ENCODE measurements at regions not wholly inside any gene's neighbourhood (a gene's known extent, or its start where the extent isn't known, plus 50 kb on each side); places are given as distances from the start of the nearest gene placed in this dataset.

GRCh38 chr6:167538746-167539145, 213.9 kb downstream of the TTLL2 start:
- Histone ChIP-seq H3K9me3 (no peaks in the 10 kb centered on the region), H3K4me1 (peaks cover 0 to 7% of the 10 kb centered on the region in 2 donors), H3K27me3 (no peaks in the 10 kb centered on the region), H3K4me3 (no peak overlapping the region), H3K36me3 (no peaks in the 10 kb centered on the region), H3K27ac (no peak overlapping the region)
- no peak for TF ChIP-seq POLR2A (IDR thresholded peaks at IDR 0.05)
- no peak for TF ChIP-seq CTCF (IDR thresholded peaks at IDR 0.05 in 4 of 5, conservative IDR thresholded peaks at IDR 0.05 in 1 of 5)
- ATAC-seq = no peak
- no peak for DNase-seq
- intact Hi-C loops (cut with DNase I; ENCODE audit: low total_unique reads) (no loop called here), in situ Hi-C loops (cut with MboI; ENCODE audit: low sequenced_read_pairs in 4 of 4) (no loop called here)

GRCh38 chr6:167540796-167541195, 215.9 kb downstream of the TTLL2 start:
- intact Hi-C loops (cut with DNase I; ENCODE audit: low total_unique reads) (no loop called here), in situ Hi-C loops (cut with MboI; ENCODE audit: low sequenced_read_pairs in 4 of 4) (no loop called here)
- TF ChIP-seq CTCF (IDR thresholded peaks at IDR 0.05 in 4 of 5, conservative IDR thresholded peaks at IDR 0.05 in 1 of 5) (no peak), POLR2A (IDR thresholded peaks at IDR 0.05) (no peak)
- H3K9me3 ChIP-seq = no peaks in the 10 kb centered on the region
- H3K36me3 ChIP-seq = no peaks in the 10 kb centered on the region
- no peak overlapping the region for H3K4me3 ChIP-seq
- H3K4me1 ChIP-seq = peaks cover 0 to 12% of the 10 kb centered on the region in 2 donors
- DNase-seq (no peak), ATAC-seq (no peak)
- H3K27me3 ChIP-seq = no peaks in the 10 kb centered on the region
- no peak overlapping the region for H3K27ac ChIP-seq

- Histone ChIP-seq H3K36me3 (no peaks in the 10 kb centered on the region), H3K27ac (no peak overlapping the region), H3K9me3 (no peaks in the 10 kb centered on the region), H3K4me3 (no peak overlapping the region), H3K27me3 (no peaks in the 10 kb centered on the region), H3K4me1 (peaks cover 0 to 12% of the 10 kb centered on the region in 2 donors)
- intact Hi-C loops (cut with DNase I; ENCODE audit: low total_unique reads) = no loop called here
- no peak for DNase-seq
- in situ Hi-C loops (cut with MboI; ENCODE audit: low sequenced_read_pairs in 4 of 4) = no loop called here
- no peak for ATAC-seq
- TF ChIP-seq CTCF (IDR thresholded peaks at IDR 0.05 in 4 of 5, conservative IDR thresholded peaks at IDR 0.05 in 1 of 5) (no peak), POLR2A (IDR thresholded peaks at IDR 0.05) (no peak)
These were observed 216.7 kb downstream of the TTLL2 start for GRCh38 chr6:167541544-167541943.

GRCh38 chr6:167543602-167544497, 219.0 kb downstream of the TTLL2 start:
- DNase-seq (peak in 1 of 2 donors; percentile 75), ATAC-seq (peak; percentile 55 to 84)
- H3K4me3 ChIP-seq = no peak overlapping the region
- H3K27me3 ChIP-seq = no peaks in the 10 kb centered on the region
- H3K27ac ChIP-seq = peak overlapping the region in 3 of 4 donors; percentile 26 to 52 (median 31)
- in situ Hi-C loops (cut with MboI; ENCODE audit: low sequenced_read_pairs in 4 of 4) (no loop called here), intact Hi-C loops (cut with DNase I; ENCODE audit: low total_unique reads) (no loop called here)
- TF ChIP-seq POLR2A (IDR thresholded peaks at IDR 0.05) (no peak), CTCF (IDR thresholded peaks at IDR 0.05 in 4 of 5, conservative IDR thresholded peaks at IDR 0.05 in 1 of 5) (no peak)
- no peaks in the 10 kb centered on the region for H3K9me3 ChIP-seq
- H3K36me3 ChIP-seq = no peaks in the 10 kb centered on the region
- H3K4me1 ChIP-seq = peaks cover 0 to 12% of the 10 kb centered on the region in 2 donors
